Activated naive CD4-positive, alpha-beta T cell treated with anti-CD3 and anti-CD28 coated beads, Interleukin-2, amount 50 U/mL, for 24 hours (primary cell): ENCODE measurements at regions not wholly inside any gene's neighbourhood (a gene's known extent, or its start where the extent isn't known, plus 50 kb on each side); places are given as distances from the start of the nearest gene placed in this dataset.
"Not testable (repeated sequence)": the region's sequence is repeated elsewhere in the genome, so short reads cannot be mapped to it uniquely, and the experiment has no call there.

Experiments used
- H3K27ac Mint-ChIP-seq: one replicate; pipeline ENCODE4 v1.8.0; 2021; ENCODE audit warnings: mild to moderate bottlenecking, mixed read lengths
- H3K27me3 Mint-ChIP-seq: one replicate; pipeline ENCODE4 v1.8.0; 2021; ENCODE audit warnings: mixed read lengths
- H3K36me3 Mint-ChIP-seq: one replicate; pipeline ENCODE4 v1.8.0; 2021; ENCODE audit warnings: mixed read lengths
- H3K4me1 Mint-ChIP-seq: one replicate; pipeline ENCODE4 v1.8.0; 2021; ENCODE audit warnings: mixed read lengths
- H3K4me3 Mint-ChIP-seq: one replicate; pipeline ENCODE4 v1.8.0; 2021; ENCODE audit warnings: mild to moderate bottlenecking, mixed read lengths
- H3K9me3 Mint-ChIP-seq: one replicate; pipeline ENCODE4 v1.8.0; 2021; ENCODE audit warnings: mixed read lengths

DNA sequence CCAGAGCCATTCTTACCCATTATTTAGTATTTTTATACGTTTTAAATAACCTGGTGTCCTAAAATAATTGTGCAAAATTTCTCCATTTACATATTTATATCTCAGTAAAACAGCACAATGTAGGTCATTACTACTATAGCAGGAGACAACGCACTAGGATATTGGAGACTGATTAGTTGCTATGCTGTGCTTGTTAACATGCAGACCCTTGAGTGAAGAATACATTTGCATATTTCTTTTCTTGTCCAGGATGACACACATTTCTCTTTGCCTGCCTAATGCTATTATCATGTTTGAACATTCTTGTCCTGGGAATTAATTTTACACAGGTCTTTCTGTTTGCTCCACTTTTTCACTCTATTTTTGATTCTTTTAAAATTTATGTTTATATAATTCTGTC, 823.8 kb upstream of the ATXN8OS start:
- H3K27me3 Mint-ChIP-seq, result no peaks in the 10 kb centered on the region
- H3K27ac Mint-ChIP-seq, result no peak overlapping the region
- no peak overlapping the region for H3K4me3 Mint-ChIP-seq
- no peaks in the 10 kb centered on the region for H3K4me1 Mint-ChIP-seq
- no peaks in the 10 kb centered on the region for H3K36me3 Mint-ChIP-seq
- peaks cover 9% of the 10 kb centered on the region for H3K9me3 Mint-ChIP-seq

- H3K27me3 Mint-ChIP-seq, result no peaks in the 10 kb centered on the region
- H3K4me1 Mint-ChIP-seq, result no peaks in the 10 kb centered on the region
- H3K9me3 Mint-ChIP-seq, result peaks cover 9% of the 10 kb centered on the region
- no peak overlapping the region for H3K27ac Mint-ChIP-seq
- no peaks in the 10 kb centered on the region for H3K36me3 Mint-ChIP-seq
- H3K4me3 Mint-ChIP-seq, result no peak overlapping the region
Observed at GRCh38 chr13:69283301-69283700, 824.3 kb upstream of the ATXN8OS start.

- Mint-ChIP-seq H3K4me1 (no peaks in the 10 kb centered on the region), H3K27me3 (no peaks in the 10 kb centered on the region), H3K9me3 (peaks cover 9% of the 10 kb centered on the region), H3K4me3 (no peak overlapping the region), H3K36me3 (no peaks in the 10 kb centered on the region), H3K27ac (no peak overlapping the region)
Observed at GRCh38 chr13:69280399-69280798, 827.2 kb upstream of the ATXN8OS start.

DNA sequence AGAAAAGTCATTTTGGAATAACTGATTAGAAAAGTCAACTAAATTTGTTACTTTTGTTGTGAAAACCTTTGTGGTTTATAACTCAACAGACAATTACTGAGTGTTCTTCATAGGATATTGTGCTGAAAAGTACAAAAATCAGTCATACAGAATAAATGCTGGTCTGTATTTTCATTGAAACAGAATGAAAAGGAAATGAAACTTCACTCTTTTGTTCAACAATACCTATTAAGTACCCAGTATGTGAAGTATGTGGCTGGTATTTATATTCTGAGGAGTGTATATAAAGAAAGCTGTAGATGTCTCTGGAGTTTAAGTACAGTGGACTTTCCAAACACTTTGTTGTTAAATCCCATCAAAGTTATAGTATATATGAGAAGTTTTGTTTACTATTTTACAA, 828.4 kb upstream of the ATXN8OS start:
- no peak overlapping the region for H3K4me3 Mint-ChIP-seq
- H3K27ac Mint-ChIP-seq, result no peak overlapping the region
- H3K9me3 Mint-ChIP-seq, result peaks cover 4% of the 10 kb centered on the region
- no peaks in the 10 kb centered on the region for H3K27me3 Mint-ChIP-seq
- no peaks in the 10 kb centered on the region for H3K36me3 Mint-ChIP-seq
- no peaks in the 10 kb centered on the region for H3K4me1 Mint-ChIP-seq

DNA sequence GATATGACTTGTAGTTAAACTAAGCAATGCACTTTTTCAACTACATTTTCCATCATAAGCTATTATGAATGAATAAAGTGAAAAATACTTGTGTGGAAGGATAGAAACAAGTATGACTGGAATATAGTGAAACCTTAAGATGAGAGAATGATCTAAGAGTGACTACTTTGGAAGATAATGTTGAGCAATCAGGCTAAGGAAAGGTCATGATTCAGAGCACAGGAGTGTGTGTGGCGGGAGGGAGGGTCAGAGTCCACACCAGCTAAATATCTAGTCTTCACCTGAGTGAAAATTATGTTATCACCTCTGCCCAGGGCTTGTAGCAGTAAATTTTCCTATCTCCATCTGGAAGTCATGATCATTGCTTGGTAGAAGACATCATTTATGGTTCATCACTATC, 833.4 kb upstream of the ATXN8OS start:
- H3K9me3 Mint-ChIP-seq, result no peaks in the 10 kb centered on the region
- H3K4me3 Mint-ChIP-seq, result no peak overlapping the region
- H3K4me1 Mint-ChIP-seq, result no peaks in the 10 kb centered on the region
- no peak overlapping the region for H3K27ac Mint-ChIP-seq
- no peaks in the 10 kb centered on the region for H3K36me3 Mint-ChIP-seq
- H3K27me3 Mint-ChIP-seq, result no peaks in the 10 kb centered on the region

GRCh38 chr13:69264362-69265334, 843.0 kb upstream of the ATXN8OS start:
- Mint-ChIP-seq H3K4me1 (no peaks in the 10 kb centered on the region), H3K4me3 (no peak overlapping the region), H3K36me3 (no peaks in the 10 kb centered on the region), H3K27ac (no peak overlapping the region), H3K9me3 (no peaks in the 10 kb centered on the region), H3K27me3 (no peaks in the 10 kb centered on the region)

- Mint-ChIP-seq H3K4me3 (no peak overlapping the region), H3K36me3 (no peaks in the 10 kb centered on the region), H3K9me3 (no peaks in the 10 kb centered on the region), H3K27ac (no peak overlapping the region), H3K4me1 (no peaks in the 10 kb centered on the region), H3K27me3 (no peaks in the 10 kb centered on the region)
Observed at GRCh38 chr13:69243366-69243765, 864.3 kb upstream of the ATXN8OS start.

- Mint-ChIP-seq H3K4me1 (no peaks in the 10 kb centered on the region), H3K36me3 (no peaks in the 10 kb centered on the region), H3K27ac (no peak overlapping the region), H3K4me3 (no peak overlapping the region), H3K9me3 (peaks cover 10% of the 10 kb centered on the region), H3K27me3 (no peaks in the 10 kb centered on the region)
Observed at GRCh38 chr13:69234171-69234570, 873.5 kb upstream of the ATXN8OS start.

- no peaks in the 10 kb centered on the region for H3K4me1 Mint-ChIP-seq
- no peak overlapping the region for H3K27ac Mint-ChIP-seq
- peaks cover 18% of the 10 kb centered on the region for H3K9me3 Mint-ChIP-seq
- no peaks in the 10 kb centered on the region for H3K36me3 Mint-ChIP-seq
- H3K27me3 Mint-ChIP-seq, result no peaks in the 10 kb centered on the region
- no peak overlapping the region for H3K4me3 Mint-ChIP-seq
Observed at GRCh38 chr13:69226427-69226826, 881.2 kb upstream of the ATXN8OS start.

DNA sequence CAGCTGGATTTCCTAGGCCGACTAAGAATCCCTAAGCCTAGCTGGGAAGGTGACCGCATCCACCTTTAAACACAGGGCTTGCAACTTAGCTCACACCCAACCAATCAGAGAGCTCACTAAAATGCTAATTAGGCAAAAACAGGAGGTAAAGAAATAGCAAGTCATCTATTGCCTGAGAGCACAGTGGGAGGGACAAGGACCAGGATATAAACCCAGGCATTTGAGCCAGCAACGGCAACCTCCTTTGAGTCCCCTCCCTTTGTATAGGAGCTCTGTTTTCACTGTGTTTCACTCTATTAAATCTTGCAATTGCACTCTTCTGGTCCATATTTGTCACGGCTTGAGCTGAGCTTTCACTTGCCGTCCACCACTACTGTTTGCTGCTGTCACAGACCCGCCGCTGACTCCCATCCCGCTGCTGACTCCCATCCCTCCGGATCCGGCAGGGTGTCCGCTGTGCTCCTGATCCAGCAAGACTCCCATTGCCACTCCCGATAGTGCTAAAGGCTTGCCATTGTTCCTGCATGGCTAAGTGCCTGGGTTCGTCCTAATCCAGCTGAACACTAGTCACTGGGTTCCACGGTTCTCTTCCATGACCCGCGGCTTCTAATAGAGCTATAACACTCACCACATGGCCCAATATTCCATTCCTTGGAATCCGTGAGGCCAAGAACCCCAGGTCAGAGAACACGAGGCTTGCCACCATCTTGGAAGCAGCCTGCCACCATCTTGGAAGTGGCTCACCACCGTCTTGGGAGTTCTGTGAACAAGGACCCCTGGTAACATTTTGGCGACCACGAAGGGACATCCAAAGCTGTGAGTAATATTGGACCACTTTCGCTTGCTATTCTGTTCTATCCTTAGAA, 885.8 kb upstream of the ATXN8OS start:
- H3K9me3 Mint-ChIP-seq, result peaks cover 12% of the 10 kb centered on the region
- not testable (repeated sequence) for H3K27ac Mint-ChIP-seq, H3K4me3 Mint-ChIP-seq, H3K27me3 Mint-ChIP-seq, H3K36me3 Mint-ChIP-seq, H3K4me1 Mint-ChIP-seq

DNA sequence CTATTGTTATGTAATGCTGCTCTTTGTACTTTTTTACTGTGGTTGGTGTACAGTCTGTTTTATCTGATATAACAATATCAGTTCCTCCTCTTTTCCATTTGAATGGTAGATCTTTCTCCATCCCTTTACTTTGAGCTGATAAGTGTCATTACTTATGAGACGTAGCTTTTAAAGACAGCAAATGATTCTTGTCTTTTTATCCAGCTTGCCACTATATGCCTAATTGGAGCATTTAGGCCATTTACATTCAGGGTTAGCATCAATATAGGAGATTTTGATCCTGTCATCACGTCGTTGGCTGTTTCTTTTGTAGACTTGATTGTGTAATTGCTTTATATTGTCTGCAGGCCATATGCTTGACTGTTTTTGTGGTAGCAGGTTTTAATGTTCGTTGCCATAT, 894.2 kb upstream of the ATXN8OS start:
- Mint-ChIP-seq H3K27ac (no peak overlapping the region), H3K27me3 (no peaks in the 10 kb centered on the region), H3K36me3 (no peaks in the 10 kb centered on the region), H3K4me3 (no peak overlapping the region), H3K9me3 (peaks cover 6% of the 10 kb centered on the region), H3K4me1 (no peaks in the 10 kb centered on the region)

DNA sequence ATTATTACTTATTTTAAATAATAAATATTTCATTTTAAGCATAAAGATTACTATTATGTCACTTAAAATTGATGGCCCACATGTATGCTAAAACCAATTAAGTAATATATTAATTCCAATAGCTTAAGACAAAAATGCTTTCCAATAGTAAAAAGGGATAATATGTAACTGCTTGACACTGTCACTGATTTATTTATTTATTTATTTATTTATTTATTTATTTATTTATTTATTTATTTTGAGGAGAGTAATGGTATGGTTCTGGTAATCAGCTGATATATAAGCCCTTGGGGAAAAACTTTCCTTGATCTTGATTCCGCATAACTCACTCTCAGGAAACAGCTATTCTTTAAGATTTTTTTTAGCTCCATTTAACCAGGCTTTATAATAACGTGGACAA, 903.0 kb upstream of the ATXN8OS start:
- Mint-ChIP-seq H3K27me3 (no peaks in the 10 kb centered on the region), H3K4me3 (no peak overlapping the region), H3K36me3 (no peaks in the 10 kb centered on the region), H3K4me1 (no peaks in the 10 kb centered on the region), H3K9me3 (no peaks in the 10 kb centered on the region), H3K27ac (no peak overlapping the region)

DNA sequence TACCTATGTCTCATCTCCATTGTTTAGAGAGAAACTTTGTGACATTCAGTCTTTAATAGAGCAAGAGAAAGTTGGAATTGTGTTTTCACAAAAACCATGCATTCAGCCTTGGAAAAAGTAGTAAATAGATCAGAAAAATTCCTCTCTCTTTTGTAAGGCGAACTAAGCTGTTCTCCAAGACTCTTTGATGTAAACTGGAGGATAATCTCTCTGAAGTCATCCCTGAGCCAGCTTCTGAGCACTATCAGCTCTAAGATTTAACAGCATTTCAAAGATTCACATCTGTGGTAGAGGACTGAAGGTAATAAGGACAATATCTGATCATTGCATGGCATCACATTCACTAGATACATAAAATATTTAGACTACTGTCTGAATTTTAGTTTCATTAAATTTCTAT, 904.6 kb upstream of the ATXN8OS start:
- Mint-ChIP-seq H3K4me1 (no peaks in the 10 kb centered on the region), H3K36me3 (no peaks in the 10 kb centered on the region), H3K27me3 (no peaks in the 10 kb centered on the region), H3K27ac (no peak overlapping the region), H3K9me3 (no peaks in the 10 kb centered on the region), H3K4me3 (no peak overlapping the region)

GRCh38 chr13:69199664-69200063, 908.0 kb upstream of the ATXN8OS start:
- Mint-ChIP-seq H3K9me3 (no peaks in the 10 kb centered on the region), H3K4me1 (no peaks in the 10 kb centered on the region), H3K4me3 (no peak overlapping the region), H3K27me3 (no peaks in the 10 kb centered on the region), H3K36me3 (no peaks in the 10 kb centered on the region), H3K27ac (no peak overlapping the region)

GRCh38 chr13:69198706-69199105, 908.9 kb upstream of the ATXN8OS start:
- Mint-ChIP-seq H3K27ac (no peak overlapping the region), H3K27me3 (no peaks in the 10 kb centered on the region), H3K9me3 (no peaks in the 10 kb centered on the region), H3K4me3 (no peak overlapping the region), H3K4me1 (no peaks in the 10 kb centered on the region), H3K36me3 (no peaks in the 10 kb centered on the region)

GRCh38 chr13:69194130-69194529, 913.5 kb upstream of the ATXN8OS start:
- no peaks in the 10 kb centered on the region for H3K9me3 Mint-ChIP-seq
- no peaks in the 10 kb centered on the region for H3K27me3 Mint-ChIP-seq
- no peak overlapping the region for H3K4me3 Mint-ChIP-seq
- H3K4me1 Mint-ChIP-seq, result no peaks in the 10 kb centered on the region
- no peak overlapping the region for H3K27ac Mint-ChIP-seq
- H3K36me3 Mint-ChIP-seq, result no peaks in the 10 kb centered on the region
